Keratinocyte (primary cell): ENCODE measurements at regions not wholly inside any gene's neighbourhood (a gene's known extent, or its start where the extent isn't known, plus 50 kb on each side); places are given as distances from the start of the nearest gene placed in this dataset.

ENCODE experiments used
- DNase-seq: peaks from one replicate; pipeline ENCODE4 v3.0.0-alpha.2; 2011; ENCODE audit warnings: low read depth, missing footprints, low spot score
- FAIRE-seq: peaks from 2 replicates; lab custom pipeline; 2011; peaks lifted over from hg19 to GRCh38; lab: Jason Lieb, UNC
- H2AFZ ChIP-seq: 2 replicates; pipeline ENCODE4 v1.6.0; 2012; ENCODE audit warnings: low read length, control low read depth, inconsistent platforms; ENCODE audit not compliant: control insufficient read depth
- H3K27ac ChIP-seq: 2 replicates; pipeline ENCODE4 v1.5.1; 2011; ENCODE audit warnings: low read length; ENCODE audit not compliant: control insufficient read depth, insufficient read depth
- H3K27me3 ChIP-seq: 3 replicates; pipeline ENCODE4 v1.6.0; 2011; ENCODE audit warnings: low read length; ENCODE audit not compliant: control insufficient read depth, insufficient read depth; ENCODE audit errors: extremely low read depth
- H3K36me3 ChIP-seq, 2 experiments: 2 replicates in 1 of 2; 3 replicates in 1 of 2; pipeline ENCODE4 v1.5.1; 2011; ENCODE audit warnings: low read length in 2 of 2, mild to moderate bottlenecking in 1 of 2; ENCODE audit not compliant: control insufficient read depth in 2 of 2, insufficient read depth in 2 of 2; ENCODE audit errors: extremely low read depth in 1 of 2
- H3K4me1 ChIP-seq: 3 replicates; pipeline ENCODE4 v1.5.1; 2011; ENCODE audit warnings: low read length; ENCODE audit not compliant: control insufficient read depth, insufficient read depth; ENCODE audit errors: extremely low read depth
- H3K4me2 ChIP-seq: 3 replicates; pipeline ENCODE4 v1.6.0; 2011; ENCODE audit warnings: low read depth, low read length; ENCODE audit not compliant: control insufficient read depth, insufficient read depth; ENCODE audit errors: extremely low read depth
- H3K4me3 ChIP-seq, 3 experiments: fragments of 200-600 bp in 1 of 3; sonication (generic) in 1 of 3; 2 replicates in 2 of 3; 3 replicates in 1 of 3; pipeline ENCODE4 v1.5.1; 2011 to 2016; ENCODE audit warnings: low read length in 3 of 3, mild to moderate bottlenecking in 3 of 3, control low read depth in 2 of 3, inconsistent platforms in 1 of 3, low read depth in 1 of 3, mixed read lengths in 1 of 3, mixed run types in 1 of 3, moderate library complexity in 1 of 3; ENCODE audit not compliant: control insufficient read depth in 2 of 3, insufficient read depth in 2 of 3; ENCODE audit errors: extremely low read depth in 1 of 3
- H3K79me2 ChIP-seq: 2 replicates; pipeline ENCODE4 v1.6.0; 2012; ENCODE audit warnings: low read length; ENCODE audit not compliant: control insufficient read depth, insufficient read depth
- H3K9ac ChIP-seq: 3 replicates; pipeline ENCODE4 v1.6.0; 2011; ENCODE audit warnings: low read length; ENCODE audit not compliant: control insufficient read depth, insufficient read depth; ENCODE audit errors: extremely low read depth
- H3K9me1 ChIP-seq: 3 replicates; pipeline ENCODE4 v1.6.0; 2011; ENCODE audit warnings: low read length; ENCODE audit not compliant: control insufficient read depth, insufficient read depth; ENCODE audit errors: extremely low read depth
- H3K9me3 ChIP-seq: 2 replicates; pipeline ENCODE4 v1.5.1; 2012; ENCODE audit warnings: low read depth, low read length; ENCODE audit not compliant: control insufficient read depth
- H4K20me1 ChIP-seq: 3 replicates; pipeline ENCODE4 v1.6.0; 2011; ENCODE audit warnings: low read length; ENCODE audit not compliant: control insufficient read depth, insufficient read depth; ENCODE audit errors: extremely low read depth
- EZH2 ChIP-seq: IDR thresholded peaks from one replicate; pipeline ENCODE4 v1.6.1; 2012; ENCODE audit warnings: inconsistent platforms, mild to moderate bottlenecking, low read length, moderate library complexity
- dilution Hi-C: fragments of 300-500 bp; cut with MboI; formaldehyde crosslinking; loops from one replicate; pipeline ENCODE4 v1.7.0; 2020; ENCODE audit warnings: low sequenced_read_pairs; ENCODE audit not compliant: extremely low pct_ligation_motif_present
- TF ChIP-seq, protein P1 (sequence below), 3 experiments: IDR thresholded peaks in 1 of 3; conservative IDR thresholded peaks in 1 of 3; optimal IDR thresholded peaks in 1 of 3; 2 replicates in 2 of 3; 3 replicates in 1 of 3; pipeline versions ENCODE3 to v1.5.1; 2011; ENCODE audit warnings: low read length in 3 of 3, mild to moderate bottlenecking in 3 of 3, moderate library complexity in 2 of 3, control low read depth in 1 of 3, inconsistent platforms in 1 of 3; ENCODE audit not compliant: insufficient read depth in 2 of 3; ENCODE audit errors: extremely low read depth in 1 of 3

DNA sequence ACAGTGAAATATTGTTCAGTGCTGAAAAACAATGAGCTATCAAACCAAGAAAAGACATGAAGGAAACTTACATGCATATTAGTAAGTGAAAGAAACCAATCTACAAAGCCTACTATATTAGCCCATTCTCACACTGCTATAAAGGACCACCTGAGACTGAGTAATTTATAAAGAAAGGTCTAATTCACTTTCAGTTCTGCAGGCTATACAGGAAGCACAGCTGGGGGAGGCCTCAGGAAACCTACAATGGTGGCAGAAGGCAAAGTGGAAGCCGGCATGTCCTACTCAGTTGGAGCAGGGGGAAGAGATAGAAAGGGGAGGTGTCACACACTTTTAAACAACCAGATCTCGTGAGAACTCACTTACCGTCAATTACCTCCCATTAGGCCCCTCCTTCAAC lies 232.1 kb downstream of the TMX3 start:
- Histone ChIP-seq H3K27ac (no peak overlapping the region), H3K4me3 (no peak overlapping the region), H3K36me3 (no peaks in the 10 kb centered on the region), H3K4me1 (no peaks in the 10 kb centered on the region), H3K9ac (no peak overlapping the region), H4K20me1 (no peaks in the 10 kb centered on the region), H3K9me1 (no peaks in the 10 kb centered on the region), H3K9me3 (no peaks in the 10 kb centered on the region), H3K4me2 (no peak overlapping the region), H2AFZ (no peak overlapping the region), H3K27me3 (no peaks in the 10 kb centered on the region), H3K79me2 (no peaks in the 10 kb centered on the region)
- FAIRE-seq, result no peak
- DNase-seq, result no peak
- no peak for TF ChIP-seq EZH2
- TF ChIP-seq, protein P1, sequence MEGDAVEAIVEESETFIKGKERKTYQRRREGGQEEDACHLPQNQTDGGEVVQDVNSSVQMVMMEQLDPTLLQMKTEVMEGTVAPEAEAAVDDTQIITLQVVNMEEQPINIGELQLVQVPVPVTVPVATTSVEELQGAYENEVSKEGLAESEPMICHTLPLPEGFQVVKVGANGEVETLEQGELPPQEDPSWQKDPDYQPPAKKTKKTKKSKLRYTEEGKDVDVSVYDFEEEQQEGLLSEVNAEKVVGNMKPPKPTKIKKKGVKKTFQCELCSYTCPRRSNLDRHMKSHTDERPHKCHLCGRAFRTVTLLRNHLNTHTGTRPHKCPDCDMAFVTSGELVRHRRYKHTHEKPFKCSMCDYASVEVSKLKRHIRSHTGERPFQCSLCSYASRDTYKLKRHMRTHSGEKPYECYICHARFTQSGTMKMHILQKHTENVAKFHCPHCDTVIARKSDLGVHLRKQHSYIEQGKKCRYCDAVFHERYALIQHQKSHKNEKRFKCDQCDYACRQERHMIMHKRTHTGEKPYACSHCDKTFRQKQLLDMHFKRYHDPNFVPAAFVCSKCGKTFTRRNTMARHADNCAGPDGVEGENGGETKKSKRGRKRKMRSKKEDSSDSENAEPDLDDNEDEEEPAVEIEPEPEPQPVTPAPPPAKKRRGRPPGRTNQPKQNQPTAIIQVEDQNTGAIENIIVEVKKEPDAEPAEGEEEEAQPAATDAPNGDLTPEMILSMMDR (optimal IDR thresholded peaks at IDR 0.05 in 1 of 3, IDR thresholded peaks at IDR 0.05 in 1 of 3, conservative IDR thresholded peaks at IDR 0.05 in 1 of 3; ENCODE audit: extremely low read depth in 1 of 3, insufficient read depth in 2 of 3, low read length in 3 of 3), result no peak
- dilution Hi-C loops, result no loop called here

- no peak for TF ChIP-seq EZH2
- TF ChIP-seq, protein P1 (optimal IDR thresholded peaks at IDR 0.05 in 1 of 3, IDR thresholded peaks at IDR 0.05 in 1 of 3, conservative IDR thresholded peaks at IDR 0.05 in 1 of 3; ENCODE audit: extremely low read depth in 1 of 3, insufficient read depth in 2 of 3, low read length in 3 of 3), result no peak
- FAIRE-seq, result no peak
- H3K27me3 ChIP-seq, result no peaks in the 10 kb centered on the region
Measured at GRCh38 chr18:68480196-68480595, 234.7 kb downstream of the TMX3 start.

More at GRCh38 chr18:68480196-68480595, 234.7 kb downstream of the TMX3 start:
- Histone ChIP-seq H4K20me1 (no peaks in the 10 kb centered on the region), H3K4me3 (no peak overlapping the region), H3K9ac (no peak overlapping the region), H3K4me1 (no peaks in the 10 kb centered on the region), H3K4me2 (no peak overlapping the region), H3K9me3 (no peaks in the 10 kb centered on the region), H3K36me3 (no peaks in the 10 kb centered on the region), H3K9me1 (no peaks in the 10 kb centered on the region), H2AFZ (no peak overlapping the region), H3K27ac (no peak overlapping the region), H3K79me2 (no peaks in the 10 kb centered on the region)
- dilution Hi-C loops, result no loop called here
- DNase-seq, result no peak
